Activated CD4-positive, alpha-beta T cell treated with anti-CD3 and anti-CD28 coated beads, Interleukin-2, amount 50 U/mL, for 24 hours (primary cell): ENCODE measurements at regions not wholly inside any gene's neighbourhood (a gene's known extent, or its start where the extent isn't known, plus 50 kb on each side); places are given as distances from the start of the nearest gene placed in this dataset.
A peak's percentile ranks its signal among the peaks of the same experiment; 100 is the strongest.

ENCODE experiments used
- DNase-seq, 2 donors: peaks; one replicate each; pipeline ENCODE4 v3.0.0-alpha.2; 2020; ENCODE audit warnings: low read depth in 1 of 2, low spot score in 1 of 2

DNA sequence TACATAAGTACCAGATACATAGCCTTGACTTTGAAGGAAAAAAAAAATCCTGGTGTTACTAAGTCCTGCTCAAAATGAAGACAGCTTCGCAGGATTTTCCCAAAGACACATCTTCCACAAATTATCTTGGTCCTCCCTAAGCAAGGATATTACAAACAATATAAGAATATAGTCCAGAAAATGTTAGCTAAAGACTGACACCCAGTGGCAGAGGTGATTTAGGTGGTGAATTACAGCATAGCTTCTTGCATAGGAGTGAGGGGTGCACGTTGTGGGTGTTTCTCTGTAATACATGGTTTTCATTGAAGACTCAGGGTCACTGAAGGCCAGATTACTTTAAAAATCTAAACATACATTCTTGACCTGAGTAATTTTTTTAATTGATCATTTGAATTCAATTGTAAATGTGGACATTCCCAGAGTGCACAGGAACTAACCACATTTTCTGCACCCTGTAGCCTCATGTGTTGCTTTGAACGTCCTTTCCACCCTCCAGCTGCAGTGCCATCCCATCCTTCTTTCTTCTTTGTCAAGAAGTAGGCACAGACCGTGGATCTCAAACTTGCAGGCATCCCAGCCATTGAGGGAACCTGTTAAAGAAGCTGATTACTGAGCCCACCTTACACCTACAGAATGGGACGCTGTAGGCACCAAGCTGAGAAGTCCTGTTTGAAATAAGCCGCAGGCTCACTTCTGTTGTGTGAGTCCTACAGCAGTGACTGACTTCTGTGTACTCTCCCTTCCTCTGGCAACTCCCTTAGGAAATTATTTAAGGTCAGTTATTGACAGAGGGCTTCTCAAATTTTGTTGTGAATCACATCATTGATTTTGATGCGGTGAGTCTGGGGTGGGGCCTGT is 102.6 kb downstream of the PERP start:
- peak in 1 of 2 donors; percentile 21 for DNase-seq

- no peak for DNase-seq
These were observed 101.4 kb downstream of the PERP start for GRCh38 chr6:138005846-138006245.

DNA sequence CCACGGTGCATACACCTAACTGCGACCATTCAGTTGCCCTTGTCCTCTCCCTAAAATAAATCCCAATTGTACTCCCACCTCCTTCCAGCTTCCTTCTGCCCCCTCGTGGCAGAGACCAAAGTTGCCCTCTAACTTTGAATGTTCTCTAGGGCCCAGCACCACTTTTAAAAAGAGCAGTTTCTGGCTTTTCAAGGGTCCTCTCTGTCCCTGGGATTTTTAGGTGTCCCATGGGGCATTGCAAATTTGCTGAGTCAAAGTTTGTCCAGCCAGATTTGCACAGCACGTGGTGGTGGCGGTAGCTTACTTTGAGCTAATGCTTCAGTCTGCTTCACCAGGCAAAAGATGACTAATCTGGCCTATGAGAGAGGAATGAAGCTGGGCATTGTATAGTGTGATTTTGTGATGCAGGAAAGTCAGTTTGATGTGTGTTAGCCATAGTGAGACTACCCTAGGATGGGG is 100.2 kb downstream of the PERP start:
- DNase-seq: no peak

- no peak for DNase-seq
These were observed 98.4 kb downstream of the PERP start for GRCh38 chr6:138008791-138009190.

GRCh38 chr6:138011413-138011812 is 95.8 kb downstream of the PERP start:
- no peak for DNase-seq

DNA sequence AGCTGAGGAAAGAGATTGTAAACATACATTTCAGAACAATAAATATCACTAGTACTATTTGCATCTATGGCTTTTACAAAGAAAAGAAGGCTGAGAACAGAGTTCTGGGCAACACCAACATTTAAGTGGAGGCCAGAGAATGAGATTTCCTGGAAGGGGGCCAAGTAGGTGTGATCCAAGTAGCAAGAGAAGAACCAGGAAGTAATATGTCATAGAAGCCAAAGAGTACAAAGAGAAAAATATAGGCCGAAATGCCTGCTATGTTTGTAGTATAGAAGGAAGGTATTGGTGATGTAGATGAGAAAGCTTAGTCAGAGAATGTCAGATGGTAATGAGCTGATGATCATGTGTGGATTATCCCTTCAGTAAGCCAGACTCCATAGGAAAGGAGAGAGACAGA is 94.5 kb downstream of the PERP start:
- no peak for DNase-seq

DNA sequence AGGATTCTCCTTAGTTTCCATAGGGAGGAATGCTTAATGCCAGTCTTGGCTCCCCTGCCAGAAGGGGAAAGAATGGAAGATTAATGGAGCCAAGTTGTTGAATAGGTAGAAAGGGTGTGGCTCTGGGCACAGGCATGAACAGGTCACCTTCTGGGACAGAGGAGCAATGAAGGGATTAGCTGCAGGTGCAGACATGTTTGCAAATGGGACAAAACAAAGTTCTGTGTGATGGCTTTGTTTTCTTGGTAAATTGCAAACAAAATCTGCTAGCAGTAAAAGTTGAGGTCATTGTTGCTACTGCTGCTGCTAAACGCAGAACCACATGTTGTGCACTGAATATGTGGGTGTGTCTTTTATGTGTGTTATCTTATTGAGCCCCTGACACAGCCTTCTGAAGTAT is 93.3 kb downstream of the PERP start:
- DNase-seq: no peak

- no peak for DNase-seq
These were observed 90.0 kb downstream of the PERP start for GRCh38 chr6:138017166-138017757.

- DNase-seq: no peak
These were observed 88.9 kb downstream of the PERP start for GRCh38 chr6:138018297-138018696.

GRCh38 chr6:138025528-138025978 is 81.7 kb downstream of the PERP start:
- no peak for DNase-seq

- no peak for DNase-seq
These were observed 80.9 kb downstream of the PERP start for GRCh38 chr6:138026342-138026741.

DNA sequence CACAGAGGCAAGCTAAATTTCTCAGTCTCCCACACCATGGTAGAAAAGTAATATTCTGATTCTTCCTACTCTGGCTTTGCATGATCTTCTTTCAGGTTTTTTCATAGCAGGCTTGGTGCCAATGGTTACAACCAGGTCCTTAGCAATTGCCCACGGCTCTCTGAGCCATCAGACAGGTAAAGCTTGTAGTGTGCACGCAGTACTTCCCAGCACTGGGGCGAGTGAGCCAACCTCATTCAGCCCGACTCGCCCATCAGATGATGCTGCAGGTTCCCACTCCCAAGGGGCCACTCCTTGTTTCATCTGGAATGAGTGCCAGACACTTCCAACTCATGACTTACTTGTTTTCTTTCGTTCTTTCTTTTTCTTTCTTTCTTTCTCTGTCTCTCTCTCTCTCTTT is 78.3 kb downstream of the PERP start:
- DNase-seq: no peak

DNA sequence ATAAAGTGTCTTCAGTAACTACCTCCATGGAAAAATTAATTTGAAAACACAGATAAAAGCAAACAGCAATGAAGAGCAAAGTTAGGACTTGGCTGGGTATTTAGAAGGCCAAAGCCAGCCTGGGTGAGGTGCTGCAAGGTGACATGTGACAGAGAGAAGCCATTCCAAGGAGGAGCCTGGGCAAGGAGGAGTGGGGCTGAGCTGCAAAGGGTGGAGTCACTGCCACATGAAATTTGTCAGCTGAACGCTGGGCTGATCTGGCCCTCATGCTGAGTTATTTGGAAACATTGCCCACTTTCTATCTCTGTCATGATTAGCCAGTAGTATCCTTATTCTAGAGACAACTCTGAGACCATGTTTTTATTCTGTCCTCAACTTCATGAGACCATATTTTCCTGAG is 76.3 kb downstream of the PERP start:
- DNase-seq: no peak

DNA sequence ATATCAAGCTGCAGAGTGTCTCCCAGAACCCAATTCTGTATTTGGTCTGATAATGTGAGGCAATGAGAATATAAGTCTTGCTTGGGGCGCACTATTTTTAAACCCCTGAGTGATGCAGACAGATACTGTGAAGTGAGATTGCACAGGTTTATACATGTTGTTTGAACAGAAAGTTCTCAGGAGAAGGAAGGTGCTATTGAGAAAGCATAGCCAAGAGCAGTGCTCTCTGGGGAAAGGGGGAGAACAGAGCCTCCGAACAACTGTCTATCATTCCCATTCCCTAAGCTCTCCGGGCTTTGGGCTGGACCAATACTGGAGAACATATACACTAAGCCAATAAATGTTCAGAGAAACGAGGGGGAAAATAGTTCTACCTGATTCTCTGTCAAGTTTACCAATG is 75.8 kb downstream of the PERP start:
- no peak for DNase-seq

GRCh38 chr6:138031850-138032249 is 75.4 kb downstream of the PERP start:
- no peak for DNase-seq

DNA sequence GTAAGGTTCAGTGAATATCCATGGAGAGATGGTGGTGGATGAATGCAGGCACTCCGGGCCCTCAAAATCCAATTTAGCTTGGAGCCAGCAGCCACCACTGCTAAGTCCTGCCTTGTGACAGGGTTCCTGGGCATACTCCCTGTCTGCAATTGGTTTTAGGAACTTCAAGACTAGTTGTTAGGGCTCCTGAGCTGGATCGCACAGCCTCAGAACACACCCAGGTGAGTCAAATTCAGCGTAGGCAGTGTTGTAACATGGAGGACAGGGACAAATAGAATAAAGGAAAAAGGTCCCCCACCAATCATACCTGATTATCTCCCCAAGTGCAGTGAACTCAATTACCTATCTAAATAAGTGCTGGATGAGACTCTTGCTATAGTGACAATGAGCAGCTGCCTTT is 74.6 kb downstream of the PERP start:
- no peak for DNase-seq

- no peak for DNase-seq
These were observed 73.0 kb downstream of the PERP start for GRCh38 chr6:138034229-138034628.

GRCh38 chr6:138035070-138035469 is 72.1 kb downstream of the PERP start:
- no peak for DNase-seq

DNA sequence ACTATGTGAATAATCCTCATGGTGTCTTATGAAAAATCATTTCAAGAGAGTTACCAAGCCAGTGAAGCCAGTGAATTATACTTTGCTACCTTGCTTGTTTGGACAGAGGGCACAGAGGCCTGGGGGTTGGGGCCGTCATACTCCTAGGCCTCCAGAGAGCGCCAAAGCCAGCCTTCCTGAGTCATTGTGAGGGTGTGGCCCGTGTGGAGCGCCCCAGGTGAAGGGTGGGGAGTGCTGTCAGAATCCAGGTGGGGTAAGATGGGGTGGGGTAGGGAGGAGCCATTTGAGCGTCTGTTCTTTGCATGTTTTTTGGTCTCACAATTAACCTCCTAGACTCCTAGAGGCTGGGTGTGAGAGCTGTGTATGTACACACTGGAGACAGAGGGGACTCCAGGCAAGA is 71.1 kb downstream of the PERP start:
- DNase-seq: no peak

DNA sequence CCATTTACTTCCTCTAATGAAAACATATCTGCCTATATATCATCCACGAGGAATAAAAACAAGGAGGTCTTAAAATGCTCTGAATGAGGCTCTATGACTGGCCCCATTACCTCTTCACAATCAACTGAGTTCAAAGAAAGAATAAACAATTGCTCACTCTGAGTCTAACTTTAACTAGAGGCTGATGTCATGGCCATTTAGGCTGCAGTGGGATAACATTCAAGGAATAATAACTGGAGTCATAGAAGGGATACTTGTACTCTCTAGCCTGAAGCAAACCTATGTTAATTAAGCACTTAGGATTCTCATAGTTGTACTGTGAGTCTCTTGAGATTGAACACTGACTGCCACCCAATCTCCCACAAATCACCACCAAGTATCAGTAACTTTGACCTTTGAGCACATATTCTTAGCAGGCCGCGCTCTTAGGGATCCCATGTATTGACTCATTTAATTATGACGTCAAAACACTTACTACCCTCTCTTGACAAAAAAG is 70.2 kb downstream of the PERP start:
- DNase-seq: no peak

- no peak for DNase-seq
These were observed 68.9 kb downstream of the PERP start for GRCh38 chr6:138038142-138038870.
